Stomach (tissue), 4 donors: ENCODE measurements at regions not wholly inside any gene's neighbourhood (a gene's known extent, or its start where the extent isn't known, plus 50 kb on each side); places are given as distances from the start of the nearest gene placed in this dataset.

ENCODE experiments used
- CTCF ChIP-seq, 7 experiments: fragments of 450-650 bp in 4 of 7; fragments of 200-600 bp in 3 of 7; sonication (generic) in 3 of 7; IDR thresholded peaks; one replicate each; pipeline ENCODE4 v1.5.1; 2016 to 2019; ENCODE audit warnings: antibody characterized with exemption in 7 of 7, control low read depth in 2 of 7, mild to moderate bottlenecking in 1 of 7
- POLR2AphosphoS5 ChIP-seq, 3 donors: sonication (generic); formaldehyde crosslinking; IDR thresholded peaks; one replicate each; pipeline ENCODE4 v1.6.1; 2016; ENCODE audit warnings: antibody characterized with exemption in 3 of 3

GRCh38 chr15:95929232-95929846 lies 401.2 kb upstream of the NR2F2 start:
- TF ChIP-seq CTCF (IDR thresholded peaks at IDR 0.05), result no peak
- no peak for TF ChIP-seq POLR2AphosphoS5 (IDR thresholded peaks at IDR 0.05)
